ENCODE measurements at regions not wholly inside any gene's neighbourhood (a gene's known extent, or its start where the extent isn't known, plus 50 kb on each side); places are given as distances from the start of the nearest gene placed in this dataset.

DNA sequence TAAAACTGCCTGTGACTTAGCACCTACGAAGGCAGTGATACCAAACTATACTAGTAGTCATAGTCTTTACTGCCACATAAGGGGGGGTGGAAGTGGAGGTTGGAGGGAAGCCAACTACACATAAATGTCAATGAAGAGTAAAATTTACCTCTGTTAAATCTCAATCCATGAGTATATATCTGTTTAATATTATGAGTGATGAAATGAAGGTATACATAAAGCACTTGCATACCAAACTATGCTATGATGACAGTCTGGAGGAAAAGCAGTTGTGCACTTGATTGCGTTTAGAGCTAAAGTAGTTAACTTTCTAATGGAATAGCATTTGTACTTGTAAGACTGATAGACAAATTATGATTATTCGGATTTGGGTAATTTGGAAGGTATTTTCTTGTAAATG, 129.2 kb upstream of the POU5F2 start:
- no peak for TF ChIP-seq POLR2A (IDR thresholded peaks at IDR 0.05; ENCODE audit: low read length)
- TF ChIP-seq GATA1 (IDR thresholded peaks at IDR 0.05; ENCODE audit: low read depth, low read length): no peak
